GM19463 (cell line): ENCODE measurements at regions not wholly inside any gene's neighbourhood (a gene's known extent, or its start where the extent isn't known, plus 50 kb on each side); places are given as distances from the start of the nearest gene placed in this dataset.

ENCODE experiments used
- ATAC-seq: cut with Tn5 transposase; IDR thresholded peaks from one replicate; pipeline ENCODE4 v1.9.1; 2021; ENCODE audit warnings: mild to moderate bottlenecking, moderate library complexity; ENCODE audit not compliant: unreplicated experiment

GRCh38 chr4:112845386-112845785 is 204.1 kb upstream of the ANK2 start:
- no peak for ATAC-seq

GRCh38 chr4:112847045-112847444 is 202.4 kb upstream of the ANK2 start:
- ATAC-seq = no peak

- no peak for ATAC-seq
These were observed 201.7 kb upstream of the ANK2 start for GRCh38 chr4:112847781-112848180.

GRCh38 chr4:112848911-112849310 is 200.5 kb upstream of the ANK2 start:
- no peak for ATAC-seq

- no peak for ATAC-seq
These were observed 196.9 kb upstream of the ANK2 start for GRCh38 chr4:112852601-112853000.

- ATAC-seq = no peak
These were observed 195.7 kb upstream of the ANK2 start for GRCh38 chr4:112853662-112854256.

- no peak for ATAC-seq
These were observed 195.0 kb upstream of the ANK2 start for GRCh38 chr4:112854420-112854819.

GRCh38 chr4:112855058-112855457 is 194.4 kb upstream of the ANK2 start:
- no peak for ATAC-seq

GRCh38 chr4:112857461-112857860 is 192.0 kb upstream of the ANK2 start:
- ATAC-seq = no peak

- ATAC-seq = no peak
These were observed 190.7 kb upstream of the ANK2 start for GRCh38 chr4:112858751-112859150.

GRCh38 chr4:112859456-112860184 is 189.8 kb upstream of the ANK2 start:
- no peak for ATAC-seq

GRCh38 chr4:112860830-112861690 is 188.4 kb upstream of the ANK2 start:
- ATAC-seq = no peak

GRCh38 chr4:112861691-112862674 is 187.5 kb upstream of the ANK2 start:
- no peak for ATAC-seq

- ATAC-seq = no peak
These were observed 184.0 kb upstream of the ANK2 start for GRCh38 chr4:112865443-112865842.

- ATAC-seq = no peak
These were observed 173.1 kb upstream of the ANK2 start for GRCh38 chr4:112876316-112876715.

GRCh38 chr4:112881842-112882241 is 167.6 kb upstream of the ANK2 start:
- ATAC-seq = no peak

- ATAC-seq = no peak
These were observed 167.2 kb upstream of the ANK2 start for GRCh38 chr4:112882286-112882685.

- ATAC-seq = no peak
These were observed 165.0 kb upstream of the ANK2 start for GRCh38 chr4:112884406-112884805.

GRCh38 chr4:112885897-112886296 is 163.6 kb upstream of the ANK2 start:
- ATAC-seq = no peak

- no peak for ATAC-seq
These were observed 160.8 kb upstream of the ANK2 start for GRCh38 chr4:112888622-112889021.

- no peak for ATAC-seq
These were observed 160.3 kb upstream of the ANK2 start for GRCh38 chr4:112889199-112889598.
